Adrenal gland (tissue), 9 donors: ENCODE measurements at regions not wholly inside any gene's neighbourhood (a gene's known extent, or its start where the extent isn't known, plus 50 kb on each side); places are given as distances from the start of the nearest gene placed in this dataset.
A peak's percentile ranks its signal among the peaks of the same experiment; 100 is the strongest.

Experiments
- DNase-seq, 7 donors: peaks; one replicate each; pipeline ENCODE4 v3.0.0-alpha.2; 2019 to 2020
- H3K27ac ChIP-seq, 5 donors: fragments of 200-600 bp; sonication (generic) in 4 of 5; 1 replicate in 3 of 5; 2 replicates in 2 of 5; pipeline versions ENCODE4 v1.5.1 to v1.8.0; 2016 to 2020; ENCODE audit warnings: mild to moderate bottlenecking in 1 of 5
- H3K27me3 ChIP-seq: fragments of 200-600 bp; 2 replicates; pipeline ENCODE4 v1.8.0; 2021
- H3K36me3 ChIP-seq, 2 donors: fragments of 200-600 bp; replicated peaks in 1 of 2; 1 replicate in 1 of 2; 2 replicates in 1 of 2; pipeline versions ENCODE4 v1.5.1 to v1.8.0; 2018 to 2022
- H3K4me1 ChIP-seq, 2 donors: fragments of 200-600 bp; replicated peaks in 1 of 2; 1 replicate in 1 of 2; 2 replicates in 1 of 2; pipeline versions ENCODE4 v1.5.1 to v1.8.0; 2018 to 2021
- H3K4me3 ChIP-seq, 4 donors: fragments of 200-600 bp; sonication (generic) in 3 of 4; one replicate each; pipeline ENCODE4 v1.5.1; 2016 to 2018
- H3K9me3 ChIP-seq, 3 donors: fragments of 200-600 bp; sonication (generic) in 1 of 3; replicated peaks in 1 of 3; 1 replicate in 2 of 3; 2 replicates in 1 of 3; pipeline versions ENCODE4 v1.5.1 to v1.8.0; 2016 to 2021
- POLR2A ChIP-seq, 2 donors: fragments of 450-650 bp; IDR thresholded peaks; one replicate each; pipeline ENCODE4 v1.6.1; 2017; ENCODE audit warnings: antibody characterized with exemption in 2 of 2, mild to moderate bottlenecking in 2 of 2, moderate library complexity in 1 of 2
- WGBS, 4 donors: extraction: QIAGEN DNeasy Blood & Tissue Kit in 2 of 4; methylation state at CpG; one replicate each; pipeline versions ENCODE4 v1.1.5 to v1.1.7; 2013 to 2017; 5-methylcytosine and 5-hydroxymethylcytosine counted together
- intact Hi-C, 2 donors: fragments of 100-400 bp; cut with DNase I; formaldehyde crosslinking; loops; one replicate each; pipeline versions ENCODE4 v1.14.1 to v1.15.0; 2022 to 2023
- TF ChIP-seq, protein P1 (sequence below), 6 experiments: fragments of 450-650 bp in 4 of 6; fragments of 200-600 bp in 2 of 6; sonication (generic) in 1 of 6; IDR thresholded peaks; 1 replicate in 5 of 6; 2 replicates in 1 of 6; pipeline versions ENCODE4 v1.5.1 to v1.8.0; 2016 to 2021; ENCODE audit warnings: antibody characterized with exemption in 6 of 6, mild to moderate bottlenecking in 2 of 6, moderate library complexity in 1 of 6
- donor health status: healthy with polysubstance abuse.
- donor health status: Bipolar disorder and iron deficiency.
- donor health status: DM: yes; HTN: yes; CAD: no.
- donor health status: DM: no; HTN: no; CAD: no.
- donor health status: DM: no; HTN: no; CAD: no.

DNA sequence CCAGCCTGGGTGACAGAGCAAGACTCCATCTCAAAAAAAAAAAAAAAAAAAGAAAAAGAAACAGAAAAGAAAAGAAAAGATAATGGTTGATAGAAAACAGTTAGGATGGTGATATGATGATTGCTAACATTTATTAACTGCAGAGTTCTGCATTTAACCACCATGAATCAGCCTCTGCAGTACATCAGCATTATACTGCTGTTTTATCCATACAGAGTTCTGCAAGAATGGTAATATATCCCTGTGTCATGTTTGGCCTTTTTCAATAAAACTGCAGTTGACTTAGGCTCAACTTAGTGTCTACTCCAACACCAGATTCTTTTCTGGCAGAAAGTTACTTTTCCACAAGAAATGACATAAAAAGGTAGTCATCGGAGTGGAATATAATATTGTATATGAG, 62.6 kb downstream of the DUSP6 start:
- Histone ChIP-seq H3K36me3 (no peaks in the 10 kb centered on the region), H3K4me3 (no peak overlapping the region), H3K4me1 (no peaks in the 10 kb centered on the region), H3K27ac (no peak overlapping the region), H3K27me3 (no peaks in the 10 kb centered on the region), H3K9me3 (no peaks in the 10 kb centered on the region)
- WGBS, 4 donors = 92 to 100% (median 93%) methylated on average over 1 of the region's 1 CpG
- no peak for TF ChIP-seq POLR2A (IDR thresholded peaks at IDR 0.05)
- TF ChIP-seq, protein P1, sequence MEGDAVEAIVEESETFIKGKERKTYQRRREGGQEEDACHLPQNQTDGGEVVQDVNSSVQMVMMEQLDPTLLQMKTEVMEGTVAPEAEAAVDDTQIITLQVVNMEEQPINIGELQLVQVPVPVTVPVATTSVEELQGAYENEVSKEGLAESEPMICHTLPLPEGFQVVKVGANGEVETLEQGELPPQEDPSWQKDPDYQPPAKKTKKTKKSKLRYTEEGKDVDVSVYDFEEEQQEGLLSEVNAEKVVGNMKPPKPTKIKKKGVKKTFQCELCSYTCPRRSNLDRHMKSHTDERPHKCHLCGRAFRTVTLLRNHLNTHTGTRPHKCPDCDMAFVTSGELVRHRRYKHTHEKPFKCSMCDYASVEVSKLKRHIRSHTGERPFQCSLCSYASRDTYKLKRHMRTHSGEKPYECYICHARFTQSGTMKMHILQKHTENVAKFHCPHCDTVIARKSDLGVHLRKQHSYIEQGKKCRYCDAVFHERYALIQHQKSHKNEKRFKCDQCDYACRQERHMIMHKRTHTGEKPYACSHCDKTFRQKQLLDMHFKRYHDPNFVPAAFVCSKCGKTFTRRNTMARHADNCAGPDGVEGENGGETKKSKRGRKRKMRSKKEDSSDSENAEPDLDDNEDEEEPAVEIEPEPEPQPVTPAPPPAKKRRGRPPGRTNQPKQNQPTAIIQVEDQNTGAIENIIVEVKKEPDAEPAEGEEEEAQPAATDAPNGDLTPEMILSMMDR (IDR thresholded peaks at IDR 0.05) = no peak
- no peak for DNase-seq
- intact Hi-C loops = no loop called here

DNA sequence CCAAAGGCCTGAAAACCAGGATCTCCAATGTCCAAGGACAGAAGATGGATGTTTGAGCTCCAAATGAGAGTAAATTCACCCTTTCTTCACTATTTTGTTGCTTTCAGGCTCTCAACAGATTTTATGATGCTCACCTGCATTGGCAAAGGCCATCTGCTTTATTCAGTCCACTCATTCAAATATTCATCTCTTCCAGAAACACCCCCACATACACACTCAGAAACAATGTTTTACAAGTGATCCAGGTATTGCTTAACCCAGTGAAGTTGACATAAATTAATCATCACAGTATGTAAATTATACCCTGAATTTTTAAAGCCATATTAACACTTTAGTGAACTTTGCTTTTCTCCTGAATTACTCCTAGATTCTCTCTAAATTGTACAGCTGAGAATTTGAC, 63.3 kb downstream of the DUSP6 start:
- no peak for DNase-seq
- Histone ChIP-seq H3K4me3 (no peak overlapping the region), H3K27me3 (no peaks in the 10 kb centered on the region), H3K4me1 (no peaks in the 10 kb centered on the region), H3K9me3 (no peaks in the 10 kb centered on the region), H3K36me3 (no peaks in the 10 kb centered on the region), H3K27ac (no peak overlapping the region)
- TF ChIP-seq POLR2A (IDR thresholded peaks at IDR 0.05) = no peak
- TF ChIP-seq, protein P1 (IDR thresholded peaks at IDR 0.05) = no peak
- intact Hi-C loops = no loop called here

DNA sequence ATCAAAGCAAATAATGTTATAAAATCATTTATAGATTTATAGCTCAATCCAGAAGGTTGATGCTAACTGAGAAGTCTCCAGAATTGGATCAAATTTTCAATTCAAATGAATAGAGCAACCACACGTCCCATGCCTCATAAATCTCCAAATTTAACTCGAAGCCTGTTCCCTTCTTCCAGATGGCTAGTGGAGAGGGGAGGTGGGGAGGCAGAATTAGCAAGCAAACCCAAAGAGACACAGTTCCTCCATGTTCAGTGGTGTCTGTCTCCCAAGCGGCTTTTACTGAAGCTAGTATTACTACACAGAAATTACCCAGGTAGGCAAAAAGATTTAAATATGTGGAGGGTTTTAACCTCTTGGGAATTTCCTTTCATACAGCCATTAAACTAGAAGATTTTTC, 65.8 kb downstream of the DUSP6 start:
- no peaks in the 10 kb centered on the region for H3K36me3 ChIP-seq
- no peak overlapping the region for H3K4me3 ChIP-seq
- H3K27ac ChIP-seq = no peak overlapping the region
- TF ChIP-seq, protein P1 (IDR thresholded peaks at IDR 0.05) = no peak
- H3K4me1 ChIP-seq = peaks cover 0 to 8% of the 10 kb centered on the region in 2 donors
- no peak for DNase-seq
- no peaks in the 10 kb centered on the region for H3K27me3 ChIP-seq
- 63 to 71% (median 68%) methylated on average over 3 of the region's 3 CpGs for WGBS, 4 donors
- H3K9me3 ChIP-seq = no peaks in the 10 kb centered on the region
- intact Hi-C loops = no loop called here

DNA sequence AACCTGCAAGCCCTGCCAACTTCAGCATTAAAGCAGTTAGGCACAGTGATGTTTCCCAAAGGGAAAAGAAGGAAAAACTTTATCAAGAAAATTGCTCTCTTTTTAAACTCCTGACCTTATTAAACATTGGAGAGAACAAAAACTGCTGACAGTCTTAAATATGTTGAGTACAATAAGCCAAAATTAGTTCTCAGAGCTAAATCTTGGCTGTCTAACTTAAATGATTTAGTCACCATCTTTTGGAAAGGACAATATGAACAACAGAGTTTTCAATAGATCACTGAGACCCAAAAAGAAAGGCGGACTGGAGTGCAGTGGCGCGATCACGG, 70.8 kb downstream of the DUSP6 start:
- no peaks in the 10 kb centered on the region for H3K27me3 ChIP-seq
- no peaks in the 10 kb centered on the region for H3K36me3 ChIP-seq
- DNase-seq = no peak
- 85 to 93% (median 88%) methylated on average over 4 of the region's 4 CpGs for WGBS, 4 donors
- H3K4me1 ChIP-seq = peaks cover 0 to 22% of the 10 kb centered on the region in 2 donors
- H3K9me3 ChIP-seq = no peaks in the 10 kb centered on the region
- H3K27ac ChIP-seq = peak overlapping the region in 1 of 5 donors; percentile 64
- no peak for TF ChIP-seq POLR2A (IDR thresholded peaks at IDR 0.05)
- TF ChIP-seq, protein P1 (IDR thresholded peaks at IDR 0.05) = no peak
- intact Hi-C loops = no loop called here
- H3K4me3 ChIP-seq = no peak overlapping the region
